HG02763 (cell line): ENCODE measurements at regions not wholly inside any gene's neighbourhood (a gene's known extent, or its start where the extent isn't known, plus 50 kb on each side); places are given as distances from the start of the nearest gene placed in this dataset.
A peak's percentile ranks its signal among the peaks of the same experiment; 100 is the strongest.

Source experiments
- ATAC-seq: cut with Tn5 transposase; IDR thresholded peaks from one replicate; pipeline ENCODE4 v1.9.1; 2021; ENCODE audit warnings: mild to moderate bottlenecking, moderate library complexity; ENCODE audit not compliant: unreplicated experiment

GRCh38 chr10:8588135-8588534 lies 533.6 kb downstream of the GATA3 start:
- ATAC-seq: no peak

- ATAC-seq: no peak
Observed at GRCh38 chr10:8590518-8590917, 536.0 kb downstream of the GATA3 start.

GRCh38 chr10:8591640-8592039 lies 537.2 kb downstream of the GATA3 start:
- no peak for ATAC-seq

GRCh38 chr10:8594176-8594575 lies 539.7 kb downstream of the GATA3 start:
- no peak for ATAC-seq

- ATAC-seq: no peak
Observed at GRCh38 chr10:8594711-8595110, 540.2 kb downstream of the GATA3 start.

GRCh38 chr10:8595140-8595539 lies 540.7 kb downstream of the GATA3 start:
- ATAC-seq: no peak

GRCh38 chr10:8596929-8597472 lies 542.5 kb downstream of the GATA3 start:
- no peak for ATAC-seq

- no peak for ATAC-seq
Observed at GRCh38 chr10:8600192-8600591, 545.7 kb downstream of the GATA3 start.

GRCh38 chr10:8602821-8603220 lies 548.3 kb downstream of the GATA3 start:
- no peak for ATAC-seq

GRCh38 chr10:8614054-8614565 lies 559.6 kb downstream of the GATA3 start:
- no peak for ATAC-seq

GRCh38 chr10:8615118-8615517 lies 560.6 kb downstream of the GATA3 start:
- ATAC-seq: no peak

- ATAC-seq: peak; percentile 71
Observed at GRCh38 chr10:8616166-8616565, 561.7 kb downstream of the GATA3 start.

GRCh38 chr10:8617792-8618191 lies 563.3 kb downstream of the GATA3 start:
- no peak for ATAC-seq

GRCh38 chr10:8618834-8619233 lies 564.3 kb downstream of the GATA3 start:
- no peak for ATAC-seq

- ATAC-seq: no peak
Observed at GRCh38 chr10:8628351-8628750, 573.9 kb downstream of the GATA3 start.

GRCh38 chr10:8633909-8634308 lies 579.4 kb downstream of the GATA3 start:
- no peak for ATAC-seq

- ATAC-seq: no peak
Observed at GRCh38 chr10:8636371-8636770, 581.9 kb downstream of the GATA3 start.

GRCh38 chr10:8637640-8638039 lies 583.2 kb downstream of the GATA3 start:
- no peak for ATAC-seq

- no peak for ATAC-seq
Observed at GRCh38 chr10:8638088-8638672, 583.7 kb downstream of the GATA3 start.

GRCh38 chr10:8639486-8640185 lies 585.1 kb downstream of the GATA3 start:
- ATAC-seq: no peak

- ATAC-seq: no peak
Observed at GRCh38 chr10:8640301-8640700, 585.8 kb downstream of the GATA3 start.

- no peak for ATAC-seq
Observed at GRCh38 chr10:8640878-8641277, 586.4 kb downstream of the GATA3 start.
